Gastrocnemius medialis (tissue), 4 donors: ENCODE measurements at regions not wholly inside any gene's neighbourhood (a gene's known extent, or its start where the extent isn't known, plus 50 kb on each side); places are given as distances from the start of the nearest gene placed in this dataset.

Experiments
- CTCF ChIP-seq, 5 experiments: fragments of 450-650 bp in 3 of 5; fragments of 200-600 bp in 2 of 5; sonication (generic) in 2 of 5; IDR thresholded peaks in 4 of 5; conservative IDR thresholded peaks in 1 of 5; 1 replicate in 4 of 5; 2 replicates in 1 of 5; pipeline ENCODE4 v1.5.1; 2016 to 2019; ENCODE audit warnings: antibody characterized with exemption in 5 of 5, mild to moderate bottlenecking in 3 of 5, moderate library complexity in 3 of 5
- POLR2A ChIP-seq, 2 donors: fragments of 450-650 bp; IDR thresholded peaks; one replicate each; pipeline ENCODE4 v1.6.1; 2017; ENCODE audit warnings: antibody characterized with exemption in 2 of 2, mild to moderate bottlenecking in 2 of 2, moderate library complexity in 2 of 2

GRCh38 chr5:89106480-89106879 is 223.5 kb upstream of the MEF2C start:
- no peak for TF ChIP-seq POLR2A (IDR thresholded peaks at IDR 0.05)
- TF ChIP-seq CTCF (IDR thresholded peaks at IDR 0.05 in 4 of 5, conservative IDR thresholded peaks at IDR 0.05 in 1 of 5) = no peak
